ENCODE measurements at regions not wholly inside any gene's neighbourhood (a gene's known extent, or its start where the extent isn't known, plus 50 kb on each side); places are given as distances from the start of the nearest gene placed in this dataset.

DNA sequence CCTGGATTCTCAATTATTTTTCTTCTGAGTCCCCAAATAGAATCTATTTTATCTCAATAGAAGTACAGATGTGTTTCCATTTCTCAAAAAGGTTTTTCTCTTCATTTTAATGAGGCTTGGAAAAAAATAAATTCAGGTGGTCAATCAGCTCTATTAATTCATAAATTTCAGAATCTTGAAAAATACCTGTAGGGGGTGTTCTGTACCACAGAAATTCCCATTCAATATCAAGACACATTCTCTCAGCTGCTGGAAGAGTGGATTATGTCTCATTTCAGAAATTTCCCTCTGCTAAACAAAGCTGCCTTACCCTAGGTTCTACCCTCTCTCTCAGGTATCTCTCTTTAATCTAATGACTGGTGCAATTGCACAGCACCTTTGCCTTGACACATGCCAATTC is 1121.2 kb downstream of the SI start:
- TF ChIP-seq EZH2 (IDR thresholded peaks at IDR 0.05; ENCODE audit: borderline replicate concordance, low read length), result no peak
- TF ChIP-seq, protein P1, sequence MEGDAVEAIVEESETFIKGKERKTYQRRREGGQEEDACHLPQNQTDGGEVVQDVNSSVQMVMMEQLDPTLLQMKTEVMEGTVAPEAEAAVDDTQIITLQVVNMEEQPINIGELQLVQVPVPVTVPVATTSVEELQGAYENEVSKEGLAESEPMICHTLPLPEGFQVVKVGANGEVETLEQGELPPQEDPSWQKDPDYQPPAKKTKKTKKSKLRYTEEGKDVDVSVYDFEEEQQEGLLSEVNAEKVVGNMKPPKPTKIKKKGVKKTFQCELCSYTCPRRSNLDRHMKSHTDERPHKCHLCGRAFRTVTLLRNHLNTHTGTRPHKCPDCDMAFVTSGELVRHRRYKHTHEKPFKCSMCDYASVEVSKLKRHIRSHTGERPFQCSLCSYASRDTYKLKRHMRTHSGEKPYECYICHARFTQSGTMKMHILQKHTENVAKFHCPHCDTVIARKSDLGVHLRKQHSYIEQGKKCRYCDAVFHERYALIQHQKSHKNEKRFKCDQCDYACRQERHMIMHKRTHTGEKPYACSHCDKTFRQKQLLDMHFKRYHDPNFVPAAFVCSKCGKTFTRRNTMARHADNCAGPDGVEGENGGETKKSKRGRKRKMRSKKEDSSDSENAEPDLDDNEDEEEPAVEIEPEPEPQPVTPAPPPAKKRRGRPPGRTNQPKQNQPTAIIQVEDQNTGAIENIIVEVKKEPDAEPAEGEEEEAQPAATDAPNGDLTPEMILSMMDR (IDR thresholded peaks at IDR 0.05; ENCODE audit: low read length), result peak; percentile 14; the same call in 1 of the 2 replicates
